Ishikawa (cell line): ENCODE measurements at regions not wholly inside any gene's neighbourhood (a gene's known extent, or its start where the extent isn't known, plus 50 kb on each side); places are given as distances from the start of the nearest gene placed in this dataset.

Experiments
- CEBPB ChIP-seq: IDR thresholded peaks from 2 replicates; pipeline ENCODE4 v1.6.1; 2012
- CREB1 ChIP-seq: IDR thresholded peaks from 2 replicates; pipeline ENCODE4 v1.6.1; 2012; ENCODE audit warnings: low read depth
- EGR1 ChIP-seq: IDR thresholded peaks from 2 replicates; pipeline ENCODE4 v1.6.1; 2012
- EP300 ChIP-seq: IDR thresholded peaks from 2 replicates; pipeline ENCODE4 v1.6.1; 2012; ENCODE audit warnings: borderline replicate concordance
- FOXM1 ChIP-seq: IDR thresholded peaks from 2 replicates; pipeline ENCODE4 v1.6.1; 2012; ENCODE audit warnings: low read depth, borderline replicate concordance
- MAX ChIP-seq: IDR thresholded peaks from 2 replicates; pipeline ENCODE4 v1.6.1; 2012
- NFIC ChIP-seq: IDR thresholded peaks from 2 replicates; pipeline ENCODE4 v1.6.1; 2012
- RAD21 ChIP-seq: IDR thresholded peaks from 2 replicates; pipeline ENCODE4 v1.6.1; 2012; ENCODE audit warnings: low read depth
- TAF1 ChIP-seq: IDR thresholded peaks from 2 replicates; pipeline ENCODE4 v1.6.1; 2012; ENCODE audit warnings: low read depth, mild to moderate bottlenecking
- TCF12 ChIP-seq: IDR thresholded peaks from 2 replicates; pipeline ENCODE4 v1.6.1; 2012; ENCODE audit warnings: low read depth
- TEAD4 ChIP-seq: IDR thresholded peaks from 2 replicates; pipeline ENCODE4 v1.6.1; 2012
- USF1 ChIP-seq: IDR thresholded peaks from 2 replicates; pipeline ENCODE4 v1.6.1; 2012
- YY1 ChIP-seq: IDR thresholded peaks from 2 replicates; pipeline ENCODE4 v1.6.1; 2012; ENCODE audit warnings: low read depth
- ZBTB7A ChIP-seq: IDR thresholded peaks from 2 replicates; pipeline ENCODE4 v1.6.1; 2012; ENCODE audit warnings: low read depth
- TF ChIP-seq, protein P1 (sequence below): IDR thresholded peaks from 2 replicates; pipeline ENCODE4 v1.6.1; 2012; ENCODE audit warnings: low read depth, mild to moderate bottlenecking

GRCh38 chr1:239682960-239683359 lies 296.6 kb downstream of the CHRM3 start:
- TF ChIP-seq EP300 (no peak), FOXM1 (no peak), TEAD4 (no peak), RAD21 (no peak), CREB1 (no peak), TAF1 (no peak), YY1 (no peak), TCF12 (no peak), USF1 (no peak), EGR1 (no peak), ZBTB7A (no peak), NFIC (no peak), MAX (no peak), CEBPB (no peak)
- TF ChIP-seq, protein P1, sequence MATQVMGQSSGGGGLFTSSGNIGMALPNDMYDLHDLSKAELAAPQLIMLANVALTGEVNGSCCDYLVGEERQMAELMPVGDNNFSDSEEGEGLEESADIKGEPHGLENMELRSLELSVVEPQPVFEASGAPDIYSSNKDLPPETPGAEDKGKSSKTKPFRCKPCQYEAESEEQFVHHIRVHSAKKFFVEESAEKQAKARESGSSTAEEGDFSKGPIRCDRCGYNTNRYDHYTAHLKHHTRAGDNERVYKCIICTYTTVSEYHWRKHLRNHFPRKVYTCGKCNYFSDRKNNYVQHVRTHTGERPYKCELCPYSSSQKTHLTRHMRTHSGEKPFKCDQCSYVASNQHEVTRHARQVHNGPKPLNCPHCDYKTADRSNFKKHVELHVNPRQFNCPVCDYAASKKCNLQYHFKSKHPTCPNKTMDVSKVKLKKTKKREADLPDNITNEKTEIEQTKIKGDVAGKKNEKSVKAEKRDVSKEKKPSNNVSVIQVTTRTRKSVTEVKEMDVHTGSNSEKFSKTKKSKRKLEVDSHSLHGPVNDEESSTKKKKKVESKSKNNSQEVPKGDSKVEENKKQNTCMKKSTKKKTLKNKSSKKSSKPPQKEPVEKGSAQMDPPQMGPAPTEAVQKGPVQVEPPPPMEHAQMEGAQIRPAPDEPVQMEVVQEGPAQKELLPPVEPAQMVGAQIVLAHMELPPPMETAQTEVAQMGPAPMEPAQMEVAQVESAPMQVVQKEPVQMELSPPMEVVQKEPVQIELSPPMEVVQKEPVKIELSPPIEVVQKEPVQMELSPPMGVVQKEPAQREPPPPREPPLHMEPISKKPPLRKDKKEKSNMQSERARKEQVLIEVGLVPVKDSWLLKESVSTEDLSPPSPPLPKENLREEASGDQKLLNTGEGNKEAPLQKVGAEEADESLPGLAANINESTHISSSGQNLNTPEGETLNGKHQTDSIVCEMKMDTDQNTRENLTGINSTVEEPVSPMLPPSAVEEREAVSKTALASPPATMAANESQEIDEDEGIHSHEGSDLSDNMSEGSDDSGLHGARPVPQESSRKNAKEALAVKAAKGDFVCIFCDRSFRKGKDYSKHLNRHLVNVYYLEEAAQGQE = no peak

DNA sequence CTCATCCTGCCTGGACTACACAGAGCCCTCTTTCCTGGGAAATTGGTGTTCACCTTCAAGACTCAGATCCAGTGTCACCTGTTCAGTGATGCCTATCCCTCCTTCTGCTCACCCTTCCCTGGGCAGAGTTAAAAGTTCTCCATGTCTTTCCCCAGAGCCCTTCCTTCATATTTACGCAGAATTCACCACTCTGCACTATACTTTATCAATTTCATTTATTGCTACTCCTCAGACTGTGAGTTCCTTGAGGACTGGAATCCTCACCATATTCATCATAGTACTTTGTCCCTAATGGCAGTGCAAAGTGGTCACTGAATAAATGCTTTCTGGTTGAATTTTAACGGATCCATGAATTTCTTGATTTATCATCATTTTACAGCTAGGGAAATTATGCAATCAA lies 300.0 kb downstream of the CHRM3 start:
- TF ChIP-seq CEBPB (no peak), MAX (no peak), RAD21 (no peak), ZBTB7A (no peak), TAF1 (no peak), USF1 (no peak), FOXM1 (no peak)

GRCh38 chr1:239696317-239696716 lies 309.9 kb downstream of the CHRM3 start:
- TF ChIP-seq NFIC = no peak
- no peak for TF ChIP-seq YY1
- TF ChIP-seq FOXM1 = no peak
- TF ChIP-seq USF1 = no peak
- no peak for TF ChIP-seq EP300

GRCh38 chr1:239700667-239701066 lies 314.3 kb downstream of the CHRM3 start:
- TF ChIP-seq FOXM1 (no peak), CREB1 (no peak), MAX (no peak), TCF12 (no peak), RAD21 (no peak), CEBPB (no peak), ZBTB7A (no peak), TAF1 (no peak), EGR1 (no peak), NFIC (no peak), EP300 (no peak), TEAD4 (no peak), YY1 (no peak), USF1 (no peak)
- TF ChIP-seq, protein P1 = no peak

DNA sequence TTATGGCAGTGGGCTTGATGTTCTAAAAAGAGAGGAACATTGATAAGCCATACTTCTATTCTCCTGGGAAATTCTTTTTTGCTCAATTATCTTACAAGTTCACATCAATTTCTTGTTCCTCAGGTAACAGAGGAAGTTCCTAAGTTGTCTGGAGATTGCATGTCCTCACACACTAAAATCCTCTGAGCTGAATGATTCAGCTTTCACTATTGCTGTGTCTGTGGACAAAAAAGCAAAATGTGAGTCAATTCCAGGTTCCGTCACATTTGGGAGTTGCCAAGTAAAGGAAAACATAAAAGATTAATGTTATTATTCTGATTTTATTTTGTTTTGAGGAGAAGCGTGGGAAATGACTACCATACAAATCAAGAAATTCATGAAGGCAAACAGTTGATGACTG lies 316.7 kb downstream of the CHRM3 start:
- TF ChIP-seq MAX (no peak), ZBTB7A (no peak), NFIC (no peak)
